Ovary (tissue), 7 donors: ENCODE measurements at regions not wholly inside any gene's neighbourhood (a gene's known extent, or its start where the extent isn't known, plus 50 kb on each side); places are given as distances from the start of the nearest gene placed in this dataset.

Experiments
- DNase-seq, 5 donors: peaks; one replicate each; pipeline ENCODE4 v3.0.0-alpha.2; 2019 to 2020
- H3K27ac ChIP-seq, 2 donors: fragments of 200-600 bp; one replicate each; pipeline versions ENCODE4 v1.5.1 to v1.8.0; 2019 to 2022
- H3K27me3 ChIP-seq: fragments of 200-600 bp; one replicate; pipeline ENCODE4 v1.8.0; 2022
- H3K36me3 ChIP-seq: fragments of 200-600 bp; sonication (generic); one replicate; pipeline ENCODE4 v1.5.1; 2019
- H3K4me1 ChIP-seq: one replicate; pipeline ENCODE4 v1.8.1; 2013; ENCODE audit warnings: mild to moderate bottlenecking, moderate library complexity; ENCODE audit not compliant: insufficient read depth
- H3K4me3 ChIP-seq: fragments of 200-600 bp; sonication (generic); one replicate; pipeline ENCODE4 v1.5.1; 2017
- H3K9me3 ChIP-seq, 2 donors: fragments of 200-600 bp in 1 of 2; sonication (generic) in 1 of 2; one replicate each; pipeline versions ENCODE4 v1.5.1 to v1.8.1; 2013 to 2019; ENCODE audit warnings: mild to moderate bottlenecking in 1 of 2, moderate library complexity in 1 of 2
- EP300 ChIP-seq: sonication (generic); formaldehyde crosslinking; IDR thresholded peaks from one replicate; pipeline ENCODE4 v1.6.1; 2017; ENCODE audit warnings: antibody characterized with exemption
- POLR2A ChIP-seq: fragments of 450-650 bp; IDR thresholded peaks from one replicate; pipeline ENCODE4 v1.6.1; 2017; ENCODE audit warnings: antibody characterized with exemption, mild to moderate bottlenecking, moderate library complexity
- WGBS, 3 donors: extraction: QIAGEN DNeasy Blood & Tissue Kit in 1 of 3; methylation state at CpG; one replicate each; pipeline versions ENCODE4 v1.1.5 to v1.1.7; 2013 to 2017; 5-methylcytosine and 5-hydroxymethylcytosine counted together
- intact Hi-C, 4 donors: fragments of 100-400 bp; cut with DNase I; formaldehyde crosslinking; loops; one replicate each; pipeline versions ENCODE4 v1.11.0 to v1.15.1; 2022 to 2023
- TF ChIP-seq, protein P1 (sequence below), 3 donors: fragments of 450-650 bp in 2 of 3; fragments of 200-600 bp in 1 of 3; IDR thresholded peaks; one replicate each; pipeline versions ENCODE4 v1.5.1 to v1.8.0; 2016 to 2022; ENCODE audit warnings: antibody characterized with exemption in 3 of 3, mild to moderate bottlenecking in 1 of 3
- donor health status: DM: no; HTN: no; CAD: no; lungs with moderate emphysema.
- donor health status: DM: no; HTN: no; CAD: no.
- donor health status: Bipolar disorder and iron deficiency.
- donor health status: DM: no; HTN: no; CAD: no.
- donor health status: DM: yes; HTN: yes; CAD: no.

DNA sequence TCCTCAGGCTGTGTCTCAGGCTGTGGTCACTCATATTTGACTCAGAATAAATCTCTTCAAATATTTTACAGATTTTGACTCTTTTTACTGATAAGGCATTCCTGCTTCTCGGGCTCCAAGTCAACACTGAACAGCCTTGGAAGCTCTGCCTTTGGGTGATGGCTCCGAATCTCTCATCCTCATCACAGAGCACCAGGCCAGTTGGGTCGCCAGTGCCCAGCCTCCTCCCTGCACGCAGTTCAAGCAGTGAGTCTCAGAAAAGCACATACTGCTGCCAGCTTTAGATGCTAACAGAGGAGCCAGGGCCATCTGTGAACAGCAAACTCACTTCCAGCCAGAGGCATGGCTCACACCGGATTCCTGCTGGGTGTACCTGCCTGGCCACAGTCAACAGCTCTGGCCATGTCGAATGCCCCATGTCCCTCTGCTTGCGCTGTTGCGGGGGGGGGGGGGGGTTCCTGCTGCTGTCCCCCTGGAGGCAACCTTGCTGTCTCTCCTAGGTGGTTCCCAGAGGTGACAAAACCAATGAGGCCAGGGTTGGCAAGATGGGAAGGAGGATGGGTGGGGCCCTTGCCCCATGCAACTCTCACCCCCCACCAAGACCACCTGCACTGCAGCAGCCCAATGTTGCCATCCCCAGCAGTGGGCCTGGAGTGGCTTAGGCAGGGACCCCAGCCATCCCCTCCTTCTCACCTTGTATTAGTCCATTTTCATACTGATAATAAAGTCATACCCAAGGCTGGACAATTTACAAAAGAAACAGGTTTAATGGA, 248.8 kb downstream of the ERMARD start:
- 86 to 97% (median 96%) methylated on average over 8 of the region's 8 CpGs for WGBS, 3 donors
- no peak for DNase-seq
- intact Hi-C loops = no loop called here

DNA sequence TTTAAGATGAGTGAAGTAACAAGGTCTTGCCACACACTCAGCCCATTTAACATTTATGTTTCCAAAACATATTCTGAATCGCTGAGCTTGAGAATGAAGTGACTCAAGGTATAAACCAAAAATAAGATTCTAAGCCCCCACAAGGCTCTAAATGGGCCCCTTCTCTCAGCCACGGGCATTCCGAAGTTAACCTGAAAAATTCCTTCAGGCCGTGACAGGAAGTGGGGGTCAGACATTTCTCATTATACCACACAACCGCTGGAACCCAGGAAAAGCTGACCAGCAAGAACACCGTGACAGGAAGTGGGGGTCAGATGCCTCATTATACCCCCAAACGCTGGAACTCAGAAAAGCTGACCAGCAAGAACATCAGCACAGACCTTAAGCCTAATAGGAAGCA, 247.9 kb downstream of the ERMARD start:
- H3K27me3 ChIP-seq = no peaks in the 10 kb centered on the region
- no peaks in the 10 kb centered on the region for H3K9me3 ChIP-seq
- TF ChIP-seq POLR2A = no peak
- no peak for TF ChIP-seq EP300
- TF ChIP-seq, protein P1, sequence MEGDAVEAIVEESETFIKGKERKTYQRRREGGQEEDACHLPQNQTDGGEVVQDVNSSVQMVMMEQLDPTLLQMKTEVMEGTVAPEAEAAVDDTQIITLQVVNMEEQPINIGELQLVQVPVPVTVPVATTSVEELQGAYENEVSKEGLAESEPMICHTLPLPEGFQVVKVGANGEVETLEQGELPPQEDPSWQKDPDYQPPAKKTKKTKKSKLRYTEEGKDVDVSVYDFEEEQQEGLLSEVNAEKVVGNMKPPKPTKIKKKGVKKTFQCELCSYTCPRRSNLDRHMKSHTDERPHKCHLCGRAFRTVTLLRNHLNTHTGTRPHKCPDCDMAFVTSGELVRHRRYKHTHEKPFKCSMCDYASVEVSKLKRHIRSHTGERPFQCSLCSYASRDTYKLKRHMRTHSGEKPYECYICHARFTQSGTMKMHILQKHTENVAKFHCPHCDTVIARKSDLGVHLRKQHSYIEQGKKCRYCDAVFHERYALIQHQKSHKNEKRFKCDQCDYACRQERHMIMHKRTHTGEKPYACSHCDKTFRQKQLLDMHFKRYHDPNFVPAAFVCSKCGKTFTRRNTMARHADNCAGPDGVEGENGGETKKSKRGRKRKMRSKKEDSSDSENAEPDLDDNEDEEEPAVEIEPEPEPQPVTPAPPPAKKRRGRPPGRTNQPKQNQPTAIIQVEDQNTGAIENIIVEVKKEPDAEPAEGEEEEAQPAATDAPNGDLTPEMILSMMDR (IDR thresholded peaks at IDR 0.05) = no peak
- no peaks in the 10 kb centered on the region for H3K36me3 ChIP-seq
- WGBS, 3 donors = 56 to 66% (median 60%) methylated on average over 7 of the region's 7 CpGs
- H3K4me1 ChIP-seq = no peaks in the 10 kb centered on the region
- intact Hi-C loops = no loop called here
- no peak overlapping the region for H3K27ac ChIP-seq
- no peak overlapping the region for H3K4me3 ChIP-seq
- DNase-seq = no peak

More for the DNA sequence above, 248.8 kb downstream of the ERMARD start:
- no peaks in the 10 kb centered on the region for H3K9me3 ChIP-seq
- TF ChIP-seq, protein P1 (IDR thresholded peaks at IDR 0.05) = no peak
- TF ChIP-seq EP300 (no peak), POLR2A (no peak)
- no peak overlapping the region for H3K4me3 ChIP-seq
- H3K27me3 ChIP-seq = no peaks in the 10 kb centered on the region
- H3K36me3 ChIP-seq = no peaks in the 10 kb centered on the region
- H3K27ac ChIP-seq = no peak overlapping the region
- H3K4me1 ChIP-seq = no peaks in the 10 kb centered on the region

DNA sequence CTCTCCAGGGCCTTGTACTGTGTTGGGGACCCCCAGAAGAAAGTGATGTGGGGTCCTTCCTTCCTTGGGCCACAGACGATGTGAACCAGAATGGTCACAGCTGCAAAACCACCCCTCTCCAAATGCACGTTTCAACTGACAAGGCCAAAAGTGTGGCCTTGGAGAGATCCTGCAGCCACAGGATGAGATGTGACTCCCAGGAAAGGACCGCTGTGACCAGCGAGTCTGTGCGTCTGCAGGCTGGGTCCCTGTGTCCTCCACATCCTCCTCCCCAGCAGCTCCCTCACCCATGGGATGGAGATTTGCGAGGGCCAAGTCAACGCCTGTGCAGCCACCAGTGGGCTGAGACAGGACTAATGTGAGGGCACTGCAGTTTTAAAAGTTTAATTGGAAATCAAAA, 247.0 kb downstream of the ERMARD start:
- Histone ChIP-seq H3K9me3 (no peaks in the 10 kb centered on the region), H3K27me3 (no peaks in the 10 kb centered on the region), H3K36me3 (no peaks in the 10 kb centered on the region), H3K27ac (no peak overlapping the region), H3K4me1 (no peaks in the 10 kb centered on the region), H3K4me3 (no peak overlapping the region)
- intact Hi-C loops = no loop called here
- 72 to 77% (median 73%) methylated on average over 7 of the region's 7 CpGs for WGBS, 3 donors
- DNase-seq = no peak
- TF ChIP-seq, protein P1 (IDR thresholded peaks at IDR 0.05) = no peak
- no peak for TF ChIP-seq EP300

DNA sequence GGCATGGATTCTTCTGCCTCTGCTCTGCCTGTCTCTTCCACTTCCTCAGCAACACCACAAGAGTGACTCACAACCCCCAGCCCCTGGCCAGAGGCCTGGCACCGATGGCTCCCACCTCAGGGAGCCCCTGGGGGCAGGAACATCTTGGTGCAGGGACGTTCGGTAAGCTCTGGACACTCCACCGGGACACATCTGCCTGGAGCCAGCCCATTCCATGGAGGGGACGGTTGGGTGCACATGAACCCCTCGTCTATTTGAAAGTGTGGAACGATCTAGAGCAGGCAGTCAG, 246.5 kb downstream of the ERMARD start:
- intact Hi-C loops = no loop called here
- 85 to 90% (median 90%) methylated on average over 7 of the region's 7 CpGs for WGBS, 3 donors
- H3K36me3 ChIP-seq = no peaks in the 10 kb centered on the region
- H3K4me3 ChIP-seq = no peak overlapping the region
- DNase-seq = no peak
- no peaks in the 10 kb centered on the region for H3K9me3 ChIP-seq
- H3K4me1 ChIP-seq = no peaks in the 10 kb centered on the region
- H3K27ac ChIP-seq = no peak overlapping the region
- TF ChIP-seq POLR2A = no peak
- TF ChIP-seq, protein P1 (IDR thresholded peaks at IDR 0.05) = no peak
- TF ChIP-seq EP300 = no peak
- H3K27me3 ChIP-seq = no peaks in the 10 kb centered on the region
